Uterus (tissue), 2 donors: ENCODE measurements at regions not wholly inside any gene's neighbourhood (a gene's known extent, or its start where the extent isn't known, plus 50 kb on each side); places are given as distances from the start of the nearest gene placed in this dataset.

Experiments
- POLR2A ChIP-seq, 2 donors: fragments of 450-650 bp; IDR thresholded peaks; one replicate each; pipeline ENCODE4 v1.6.1; 2016; ENCODE audit warnings: antibody characterized with exemption in 2 of 2, mild to moderate bottlenecking in 1 of 2, moderate library complexity in 1 of 2
- TF ChIP-seq, protein P1 (sequence below), 4 experiments: fragments of 200-600 bp in 2 of 4; fragments of 450-650 bp in 2 of 4; sonication (generic) in 2 of 4; IDR thresholded peaks; one replicate each; pipeline ENCODE4 v1.5.1; 2016 to 2019; ENCODE audit warnings: antibody characterized with exemption in 4 of 4, mild to moderate bottlenecking in 2 of 4, moderate library complexity in 1 of 4

DNA sequence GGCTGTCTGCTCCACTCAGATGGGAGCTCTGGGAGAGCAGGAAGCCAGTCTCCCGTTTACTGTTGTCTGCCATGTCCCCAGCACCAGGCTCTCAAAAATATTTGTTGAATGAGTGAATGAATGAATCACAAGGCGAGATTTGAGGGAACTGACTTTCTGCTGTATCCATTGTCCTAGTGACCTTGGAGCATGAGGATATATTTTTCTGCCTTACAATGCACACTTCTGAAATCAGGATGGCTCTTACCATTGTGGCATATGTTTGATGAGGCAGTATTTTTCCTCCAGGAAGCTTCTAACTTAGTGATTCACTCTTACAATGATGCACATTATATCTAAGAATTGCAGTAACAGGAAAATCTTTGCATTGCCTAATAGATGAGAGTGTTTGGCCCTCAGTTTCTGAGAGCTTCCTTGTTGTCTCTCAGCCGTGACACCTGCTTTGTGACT, 136.4 kb downstream of the RPS24 start:
- no peak for TF ChIP-seq POLR2A (IDR thresholded peaks at IDR 0.05)
- TF ChIP-seq, protein P1, sequence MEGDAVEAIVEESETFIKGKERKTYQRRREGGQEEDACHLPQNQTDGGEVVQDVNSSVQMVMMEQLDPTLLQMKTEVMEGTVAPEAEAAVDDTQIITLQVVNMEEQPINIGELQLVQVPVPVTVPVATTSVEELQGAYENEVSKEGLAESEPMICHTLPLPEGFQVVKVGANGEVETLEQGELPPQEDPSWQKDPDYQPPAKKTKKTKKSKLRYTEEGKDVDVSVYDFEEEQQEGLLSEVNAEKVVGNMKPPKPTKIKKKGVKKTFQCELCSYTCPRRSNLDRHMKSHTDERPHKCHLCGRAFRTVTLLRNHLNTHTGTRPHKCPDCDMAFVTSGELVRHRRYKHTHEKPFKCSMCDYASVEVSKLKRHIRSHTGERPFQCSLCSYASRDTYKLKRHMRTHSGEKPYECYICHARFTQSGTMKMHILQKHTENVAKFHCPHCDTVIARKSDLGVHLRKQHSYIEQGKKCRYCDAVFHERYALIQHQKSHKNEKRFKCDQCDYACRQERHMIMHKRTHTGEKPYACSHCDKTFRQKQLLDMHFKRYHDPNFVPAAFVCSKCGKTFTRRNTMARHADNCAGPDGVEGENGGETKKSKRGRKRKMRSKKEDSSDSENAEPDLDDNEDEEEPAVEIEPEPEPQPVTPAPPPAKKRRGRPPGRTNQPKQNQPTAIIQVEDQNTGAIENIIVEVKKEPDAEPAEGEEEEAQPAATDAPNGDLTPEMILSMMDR (IDR thresholded peaks at IDR 0.05), result no peak
